ENCODE measurements at regions not wholly inside any gene's neighbourhood (a gene's known extent, or its start where the extent isn't known, plus 50 kb on each side); places are given as distances from the start of the nearest gene placed in this dataset.

DNA sequence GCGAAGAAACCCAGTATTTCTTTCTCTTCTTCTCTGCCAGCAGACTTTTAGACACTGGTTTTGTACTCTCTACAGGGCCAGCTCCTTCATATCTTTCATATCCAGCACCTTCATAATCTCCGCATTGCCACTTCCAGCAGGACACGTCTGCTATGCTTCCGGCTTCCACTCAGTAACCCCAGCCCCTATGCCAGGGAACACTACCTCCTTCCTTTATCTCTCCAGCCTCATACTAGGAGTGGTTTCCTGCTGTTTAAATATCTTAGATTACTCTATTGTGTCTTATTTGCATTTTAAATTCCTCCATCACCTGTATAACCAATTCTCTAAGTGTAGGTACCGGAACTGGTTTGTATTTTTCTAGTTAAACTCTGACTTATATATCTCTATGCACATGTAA is 667.8 kb upstream of the ID4 start:
- H3K9me3 ChIP-seq (ENCODE audit: insufficient read depth in 2 of 2, low read depth in 1 of 2, low read length in 1 of 2): no peaks in the 10 kb centered on the region
- 92% methylated on average over 5 of the region's 5 CpGs; no CpG with 5 or more reads in 1 of the 2 experiments for WGBS, 2 experiments (ENCODE audit: extremely low coverage in 1 of 2, insufficient coverage in 1 of 2, insufficient read length in 1 of 2, insufficient replicate concordance in 2 of 2, low coverage in 1 of 2, low lambda C conversion rate in 2 of 2, missing lambda C conversion rate in 1 of 2)
- H4K8ac ChIP-seq (ENCODE audit: extremely low read depth, insufficient read depth, low read length): no peak overlapping the region
- no peak overlapping the region for H3K4ac ChIP-seq (replicated peaks; ENCODE audit: insufficient read length, low read depth, low read length)
- no peak overlapping the region for H4K5ac ChIP-seq (ENCODE audit: insufficient read length, low read depth, low read length)
- no peak overlapping the region for H3K9ac ChIP-seq (replicated peaks in 1 of 4; ENCODE audit: extremely low read depth in 1 of 4, low read depth in 3 of 4, low read length in 3 of 4)
- no peak for FAIRE-seq
- H3K23ac ChIP-seq (ENCODE audit: insufficient read length): no peak overlapping the region
- H2BK12ac ChIP-seq (ENCODE audit: low read depth, low read length): no peak overlapping the region
- H3K18ac ChIP-seq (ENCODE audit: extremely low read depth, low read length): no peak overlapping the region
- H2BK120ac ChIP-seq (replicated peaks; ENCODE audit: low read depth, low read length): no peak overlapping the region
- H2BK20ac ChIP-seq (ENCODE audit: low read length): no peak overlapping the region
- CTCF ChIA-PET (ENCODE audit: partially characterized antibody): interaction anchor here (0.9 kb wide), 1 partner anchor 180 kb away, joined by 3 read pairs; no protein-coding TSS in a partner anchor
- H3K79me2 ChIP-seq (ENCODE audit: control insufficient read depth in 1 of 2, insufficient read depth in 2 of 2, low read length in 2 of 2): no peaks in the 10 kb centered on the region
- no peak overlapping the region for H3K14ac ChIP-seq (ENCODE audit: insufficient read length)
- H4K20me1 ChIP-seq (replicated peaks in 1 of 2; ENCODE audit: control insufficient read depth in 1 of 2, insufficient read depth in 2 of 2, low read length in 2 of 2): no peaks in the 10 kb centered on the region
- no peaks in the 10 kb centered on the region for H3K27me3 ChIP-seq (replicated peaks in 1 of 4; ENCODE audit: control insufficient read depth in 3 of 4, extremely low read depth in 1 of 4, insufficient read depth in 3 of 4, low read length in 3 of 4)
- TF ChIP-seq SUZ12 (IDR thresholded peaks at IDR 0.05; ENCODE audit: low read length) (no peak), PHF8 (conservative IDR thresholded peaks at IDR 0.05; ENCODE audit: low read depth, low read length) (no peak), CHD2 (IDR thresholded peaks at IDR 0.05; ENCODE audit: low read length) (no peak), JUN (IDR thresholded peaks at IDR 0.05; ENCODE audit: low read depth, low read length) (no peak), HDAC6 (IDR thresholded peaks at IDR 0.05; ENCODE audit: low read depth, low read length) (no peak), EGR1 (IDR thresholded peaks at IDR 0.05; ENCODE audit: borderline replicate concordance, low read depth, low read length) (no peak), RBBP5 (IDR thresholded peaks at IDR 0.05; ENCODE audit: borderline replicate concordance, low read depth, low read length) (no peak)
- H3K4me1 ChIP-seq (replicated peaks in 1 of 4; ENCODE audit: control insufficient read depth in 3 of 4, insufficient read depth in 4 of 4, low read length in 3 of 4): no peaks in the 10 kb centered on the region
- no peak overlapping the region for H3K4me2 ChIP-seq (ENCODE audit: insufficient read depth in 1 of 2, low read depth in 2 of 2, low read length in 2 of 2)
- no peak overlapping the region for H3K4me3 ChIP-seq (ENCODE audit: extremely low read depth in 1 of 4, insufficient read depth in 2 of 4, low read depth in 3 of 4, low read length in 4 of 4)
- no peaks in the 10 kb centered on the region for H3K36me3 ChIP-seq (ENCODE audit: control insufficient read depth in 2 of 4, insufficient read depth in 4 of 4, low read length in 3 of 4)
- no peak overlapping the region for H2AK5ac ChIP-seq (ENCODE audit: low read depth, low read length)
- H3K56ac ChIP-seq (replicated peaks; ENCODE audit: insufficient read length, low read depth, low read length): no peak overlapping the region
- H3K23me2 ChIP-seq (ENCODE audit: low read depth, low read length): no peaks in the 10 kb centered on the region
- DNase-seq (ENCODE audit: low read depth in 1 of 2, low spot score in 2 of 2): no peak
- no peak overlapping the region for H3K27ac ChIP-seq (ENCODE audit: low read depth, low read length)
- H2BK5ac ChIP-seq (ENCODE audit: low read depth, low read length): no peak overlapping the region
- POLR2A ChIA-PET (ENCODE audit: partially characterized antibody): no interaction called here
- H2AFZ ChIP-seq (ENCODE audit: low read length): peak overlapping the region; percentile 25; the same call in 1 of the 2 replicates
- H4K91ac ChIP-seq (replicated peaks; ENCODE audit: insufficient read length, low read length): no peak overlapping the region
- H3K79me1 ChIP-seq (ENCODE audit: low read depth, low read length): no peaks in the 10 kb centered on the region
- no peak overlapping the region for H2BK15ac ChIP-seq (ENCODE audit: low read length)

Measured in H1 (cell line).